ENCODE measurements at regions not wholly inside any gene's neighbourhood (a gene's known extent, or its start where the extent isn't known, plus 50 kb on each side); places are given as distances from the start of the nearest gene placed in this dataset.

DNA sequence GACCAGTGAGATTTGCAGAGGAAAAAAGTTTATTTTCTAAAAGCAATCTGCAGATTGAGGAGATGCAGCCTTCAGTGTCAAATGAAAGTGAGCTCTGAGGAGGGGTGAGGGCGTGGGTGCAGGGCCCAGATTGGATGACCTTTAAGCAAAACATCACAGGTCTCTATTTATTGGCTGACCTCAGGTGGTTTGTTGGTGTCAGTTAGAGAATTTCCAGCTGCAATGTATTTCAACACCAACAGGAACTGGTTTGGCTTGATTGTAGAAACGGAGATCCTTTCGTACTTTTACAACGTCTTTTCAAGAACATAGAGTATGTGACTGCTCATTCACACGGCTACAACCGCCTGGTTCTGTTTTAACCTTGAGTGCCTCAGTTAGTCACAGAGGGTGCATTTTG, 1069.1 kb downstream of the EFNA5 start:
- TF ChIP-seq, protein P1, sequence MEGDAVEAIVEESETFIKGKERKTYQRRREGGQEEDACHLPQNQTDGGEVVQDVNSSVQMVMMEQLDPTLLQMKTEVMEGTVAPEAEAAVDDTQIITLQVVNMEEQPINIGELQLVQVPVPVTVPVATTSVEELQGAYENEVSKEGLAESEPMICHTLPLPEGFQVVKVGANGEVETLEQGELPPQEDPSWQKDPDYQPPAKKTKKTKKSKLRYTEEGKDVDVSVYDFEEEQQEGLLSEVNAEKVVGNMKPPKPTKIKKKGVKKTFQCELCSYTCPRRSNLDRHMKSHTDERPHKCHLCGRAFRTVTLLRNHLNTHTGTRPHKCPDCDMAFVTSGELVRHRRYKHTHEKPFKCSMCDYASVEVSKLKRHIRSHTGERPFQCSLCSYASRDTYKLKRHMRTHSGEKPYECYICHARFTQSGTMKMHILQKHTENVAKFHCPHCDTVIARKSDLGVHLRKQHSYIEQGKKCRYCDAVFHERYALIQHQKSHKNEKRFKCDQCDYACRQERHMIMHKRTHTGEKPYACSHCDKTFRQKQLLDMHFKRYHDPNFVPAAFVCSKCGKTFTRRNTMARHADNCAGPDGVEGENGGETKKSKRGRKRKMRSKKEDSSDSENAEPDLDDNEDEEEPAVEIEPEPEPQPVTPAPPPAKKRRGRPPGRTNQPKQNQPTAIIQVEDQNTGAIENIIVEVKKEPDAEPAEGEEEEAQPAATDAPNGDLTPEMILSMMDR (conservative IDR thresholded peaks at IDR 0.05; ENCODE audit: low read depth, low read length): no peak
- TF ChIP-seq MXI1 (IDR thresholded peaks at IDR 0.05; ENCODE audit: borderline replicate concordance, low read depth, low read length) (no peak), NFE2L2 (IDR thresholded peaks at IDR 0.05; ENCODE audit: low read depth, low read length) (no peak), FOS (IDR thresholded peaks at IDR 0.05; ENCODE audit: low read depth, low read length) (no peak), BHLHE40 (IDR thresholded peaks at IDR 0.05; ENCODE audit: low read depth, low read length) (no peak), CHD1 (IDR thresholded peaks at IDR 0.05; ENCODE audit: low read depth, low read length) (no peak), MAFK (IDR thresholded peaks at IDR 0.05; ENCODE audit: low read depth, low read length) (no peak), RFX5 (IDR thresholded peaks at IDR 0.05; ENCODE audit: low read depth, low read length) (no peak), POLR2A (IDR thresholded peaks at IDR 0.05; ENCODE audit: low read depth, low read length) (no peak)
- TF ChIP-seq, protein P2, sequence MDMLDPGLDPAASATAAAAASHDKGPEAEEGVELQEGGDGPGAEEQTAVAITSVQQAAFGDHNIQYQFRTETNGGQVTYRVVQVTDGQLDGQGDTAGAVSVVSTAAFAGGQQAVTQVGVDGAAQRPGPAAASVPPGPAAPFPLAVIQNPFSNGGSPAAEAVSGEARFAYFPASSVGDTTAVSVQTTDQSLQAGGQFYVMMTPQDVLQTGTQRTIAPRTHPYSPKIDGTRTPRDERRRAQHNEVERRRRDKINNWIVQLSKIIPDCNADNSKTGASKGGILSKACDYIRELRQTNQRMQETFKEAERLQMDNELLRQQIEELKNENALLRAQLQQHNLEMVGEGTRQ (IDR thresholded peaks at IDR 0.05; ENCODE audit: low read depth, low read length): no peak
- no peaks in the 10 kb centered on the region for H3K9me1 ChIP-seq (ENCODE audit: insufficient read depth, low read length)
- H3K4ac ChIP-seq (ENCODE audit: low read depth, low read length): no peak overlapping the region
- no peaks in the 10 kb centered on the region for H3K79me1 ChIP-seq (ENCODE audit: low read depth in 1 of 2, low read length in 2 of 2)
- no peak overlapping the region for H2BK20ac ChIP-seq (ENCODE audit: low read depth, low read length)
- BruUV-seq (replicated peaks): no TSS peak
- POLR2A ChIA-PET (ENCODE audit: unreplicated experiment): no interaction called here
- no peak overlapping the region for H3K56ac ChIP-seq (ENCODE audit: extremely low read depth, insufficient read depth, low read length)
- H2BK120ac ChIP-seq (ENCODE audit: low read depth, low read length): no peak overlapping the region
- H2BK5ac ChIP-seq (ENCODE audit: low read depth, low read length, poor library complexity, severe bottlenecking): no peak overlapping the region
- H2AFZ ChIP-seq (replicated peaks; ENCODE audit: low read length, poor library complexity): no peak overlapping the region
- ATAC-seq (ENCODE audit: low read depth) (no peak), DNase-seq (no peak)
- H2AK9ac ChIP-seq (replicated peaks; ENCODE audit: low read depth, low read length, poor library complexity): no peak overlapping the region
- no peak overlapping the region for H3K18ac ChIP-seq (ENCODE audit: low read depth, low read length)
- no peak overlapping the region for H2AK5ac ChIP-seq (ENCODE audit: low read depth, low read length)
- no peak overlapping the region for H3K4me3 ChIP-seq (ENCODE audit: insufficient read depth, low read depth, low read length)
- no peak overlapping the region for H3K9ac ChIP-seq (ENCODE audit: low read depth, low read length)
- H3K4me1 ChIP-seq (ENCODE audit: control insufficient read depth, insufficient read depth, low read length): no peaks in the 10 kb centered on the region
- no peak overlapping the region for H4K5ac ChIP-seq (ENCODE audit: low read depth, low read length)
- H3K27ac ChIP-seq (ENCODE audit: insufficient read depth, low read length): no peak overlapping the region
- H4K91ac ChIP-seq (ENCODE audit: insufficient read depth, low read depth, low read length): no peak overlapping the region
- no peak overlapping the region for H3K4me2 ChIP-seq (ENCODE audit: low read depth, low read length)
- no peak overlapping the region for H4K8ac ChIP-seq (ENCODE audit: low read depth in 2 of 2, low read length in 2 of 2)
- no CpG with 5 or more reads among the region's 6 CpGs for WGBS, 2 experiments (ENCODE audit: extremely low coverage in 2 of 2, insufficient read length in 1 of 2)
- intact Hi-C loops (cut with micrococcal nuclease): no loop called here
- CTCF ChIA-PET: no interaction called here
- H3K27me3 ChIP-seq (ENCODE audit: control insufficient read depth, insufficient read depth, low read length): no peaks in the 10 kb centered on the region
- in situ Hi-C loops (cut with MboI; ENCODE audit: low sequenced_read_pairs): no loop called here
- H2BK15ac ChIP-seq (ENCODE audit: low read depth, low read length): no peak overlapping the region
- H3K14ac ChIP-seq (replicated peaks; ENCODE audit: low read depth, low read length): no peak overlapping the region
- H3K9me3 ChIP-seq (ENCODE audit: control insufficient read depth, insufficient read depth, low read length): no peaks in the 10 kb centered on the region
- H4K20me1 ChIP-seq (ENCODE audit: insufficient read depth, low read length): no peaks in the 10 kb centered on the region
- H3K23ac ChIP-seq (ENCODE audit: low read depth, low read length): no peak overlapping the region
- dilution Hi-C loops (cut with HindIII; ENCODE audit: low sequenced_read_pairs, unreplicated experiment): no loop called here
- no peaks in the 10 kb centered on the region for H3K36me3 ChIP-seq (ENCODE audit: control insufficient read depth, insufficient read depth, low read length)

Data from IMR-90 (cell line).